ENCODE measurements at regions not wholly inside any gene's neighbourhood (a gene's known extent, or its start where the extent isn't known, plus 50 kb on each side); places are given as distances from the start of the nearest gene placed in this dataset.

- DNase-seq (ENCODE audit: low spot score): no peak
Measured at GRCh38 chr2:59974051-59974766, 579.2 kb downstream of the BCL11A start.

DNA sequence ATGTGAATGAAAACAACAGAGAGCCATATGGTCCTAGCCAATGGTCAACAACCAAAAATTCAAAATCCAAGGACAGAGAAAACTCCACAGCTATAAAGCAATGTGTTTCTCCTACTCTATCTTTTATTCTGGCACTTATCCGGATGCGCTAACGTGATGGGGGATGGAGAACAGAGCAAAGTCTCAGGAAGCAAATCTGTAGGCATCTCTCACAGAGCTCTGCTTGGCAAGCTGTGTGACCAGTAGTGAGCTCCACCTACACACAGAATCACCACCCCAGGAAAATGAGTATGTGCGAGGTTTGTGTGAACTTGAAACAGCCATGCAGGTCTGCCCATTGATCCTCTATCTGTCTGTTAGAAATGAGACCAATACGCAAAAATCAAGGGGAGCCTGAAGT, 584.3 kb downstream of the BCL11A start:
- no peak for DNase-seq (ENCODE audit: low spot score)

GRCh38 chr2:59968441-59968840, 585.0 kb downstream of the BCL11A start:
- no peak for DNase-seq (ENCODE audit: low spot score)

DNA sequence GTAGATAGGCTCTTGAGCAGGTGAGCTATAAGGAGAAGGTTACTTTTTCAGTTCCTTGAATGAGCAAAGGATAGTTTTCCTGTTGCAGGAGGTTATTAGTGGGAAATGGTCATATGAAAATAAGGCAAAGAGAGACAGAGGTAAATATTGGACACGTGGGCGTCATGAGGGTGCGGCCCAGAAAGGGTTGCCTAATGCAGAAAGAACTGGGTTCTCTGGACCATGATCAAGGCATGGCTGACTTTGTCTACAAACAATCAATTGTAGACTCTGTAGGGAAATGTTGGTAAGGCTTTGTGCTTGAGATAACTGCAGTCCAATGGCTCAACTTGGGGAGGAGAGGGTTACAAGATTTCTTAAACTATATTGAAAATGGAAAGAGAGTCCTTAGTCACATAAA, 585.8 kb downstream of the BCL11A start:
- no peak for DNase-seq (ENCODE audit: low spot score)

- DNase-seq (ENCODE audit: low spot score): no peak
Measured at GRCh38 chr2:59963157-59963556, 590.3 kb downstream of the BCL11A start.

- no peak for DNase-seq (ENCODE audit: low spot score)
Measured at GRCh38 chr2:59961746-59962145, 591.7 kb downstream of the BCL11A start.

DNA sequence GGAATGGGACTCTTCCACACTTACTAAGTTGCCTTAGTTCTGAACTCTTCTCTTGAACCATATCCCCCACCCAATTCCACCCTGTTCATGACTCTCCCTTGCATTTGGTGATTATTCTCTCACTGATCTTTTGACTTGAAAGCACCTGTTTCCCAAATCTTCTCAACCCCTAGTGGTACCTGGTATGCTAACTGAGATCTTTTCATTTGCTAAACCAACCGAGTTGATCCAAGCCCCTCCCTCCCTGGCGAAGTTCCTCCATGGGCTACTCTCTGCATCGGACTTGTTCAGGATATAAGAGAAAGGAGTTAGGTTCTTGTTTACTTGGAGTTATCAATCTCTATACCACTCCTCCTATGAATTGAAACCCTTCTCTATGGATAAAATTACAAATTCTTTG, 593.5 kb downstream of the BCL11A start:
- DNase-seq (ENCODE audit: low spot score): peak; percentile 41

DNA sequence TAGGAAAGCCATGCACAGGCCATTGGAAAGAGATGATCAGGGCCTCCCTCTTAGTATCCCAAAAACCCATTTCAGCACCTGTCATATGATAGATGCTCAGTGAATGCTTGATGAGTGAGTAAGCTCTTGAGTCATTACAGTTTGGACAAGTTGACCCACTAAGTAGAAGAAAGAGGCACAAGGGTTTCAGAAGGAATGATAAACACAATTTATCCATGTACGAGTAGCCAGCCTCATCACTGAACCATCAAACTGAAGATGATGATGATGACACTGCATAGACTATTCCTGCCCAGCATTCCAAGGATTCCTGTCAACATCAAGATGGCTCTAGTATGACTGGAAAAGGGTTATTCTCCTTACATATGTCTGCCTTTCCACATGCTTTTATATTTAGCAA, 596.0 kb downstream of the BCL11A start:
- no peak for DNase-seq (ENCODE audit: low spot score)

GRCh38 chr2:59956981-59957380, 596.5 kb downstream of the BCL11A start:
- no peak for DNase-seq (ENCODE audit: low spot score)

- no peak for DNase-seq (ENCODE audit: low spot score)
Measured at GRCh38 chr2:59947917-59948541, 605.4 kb downstream of the BCL11A start.

DNA sequence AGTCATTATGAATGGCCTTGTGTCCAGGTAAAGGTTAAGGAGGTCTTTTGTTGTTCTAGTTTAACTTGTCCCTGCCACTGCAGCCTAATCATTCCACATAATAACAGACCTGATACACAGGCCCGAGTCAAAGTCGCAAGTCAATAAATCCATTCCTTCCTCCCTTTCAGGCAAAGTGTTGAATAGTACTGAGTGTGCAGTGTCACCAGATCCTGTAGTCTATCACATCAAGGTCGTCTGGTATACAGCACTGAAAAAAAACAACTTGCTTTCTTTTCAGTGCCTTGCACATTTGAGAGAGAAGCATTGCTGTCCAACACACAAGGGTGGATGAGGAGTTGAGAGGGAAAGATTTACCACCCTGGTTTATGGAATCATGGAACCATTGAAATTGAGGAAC, 606.2 kb downstream of the BCL11A start:
- no peak for DNase-seq (ENCODE audit: low spot score)

DNA sequence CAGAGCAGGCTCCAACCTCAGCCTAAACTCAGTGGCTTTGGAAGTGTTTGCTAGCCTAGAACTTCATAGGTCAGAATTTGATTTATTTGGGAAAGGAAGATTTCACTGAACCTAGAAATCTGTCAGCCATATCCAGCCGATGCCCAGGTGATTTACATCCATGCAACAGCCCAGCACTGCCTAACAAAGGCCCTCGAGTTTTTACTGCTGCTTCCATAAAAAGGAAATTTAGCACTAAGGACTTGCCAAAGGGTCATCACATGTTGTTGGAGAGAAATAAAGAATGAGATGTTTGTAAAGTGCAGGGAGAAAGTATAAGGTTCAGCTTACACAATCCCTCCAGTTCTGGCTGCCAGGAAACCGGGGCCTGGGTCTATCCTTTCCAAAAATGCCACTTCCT, 614.2 kb downstream of the BCL11A start:
- DNase-seq (ENCODE audit: low spot score): no peak

GRCh38 chr2:59938181-59938580, 615.3 kb downstream of the BCL11A start:
- no peak for DNase-seq (ENCODE audit: low spot score)

- DNase-seq (ENCODE audit: low spot score): no peak
Measured at GRCh38 chr2:59936048-59936447, 617.4 kb downstream of the BCL11A start.

- peak; percentile 14 for DNase-seq (ENCODE audit: low spot score)
Measured at GRCh38 chr2:59935005-59935404, 618.4 kb downstream of the BCL11A start.

DNA sequence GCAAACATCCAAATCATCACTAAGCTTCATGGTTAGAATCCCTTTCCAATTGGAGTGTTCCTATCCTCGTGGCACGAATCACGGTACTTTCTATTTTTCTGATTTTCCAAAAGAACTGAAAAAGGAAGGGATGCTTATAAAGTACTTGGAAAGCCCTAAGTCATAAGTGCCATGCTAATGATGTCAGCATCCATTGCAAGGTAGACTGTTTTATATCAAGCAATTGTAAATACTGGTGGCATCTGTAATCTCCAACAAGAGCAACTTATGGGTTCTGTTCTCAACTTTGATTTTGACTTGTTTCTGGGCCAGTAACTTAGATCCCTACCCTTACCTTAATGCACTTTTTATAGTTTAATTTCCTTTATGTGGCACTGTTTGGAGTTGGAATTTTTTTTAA, 619.5 kb downstream of the BCL11A start:
- no peak for DNase-seq (ENCODE audit: low spot score)

GRCh38 chr2:59932341-59932740, 621.1 kb downstream of the BCL11A start:
- DNase-seq (ENCODE audit: low spot score): peak; percentile 46

GRCh38 chr2:59930430-59930829, 623.0 kb downstream of the BCL11A start:
- DNase-seq (ENCODE audit: low spot score): no peak

DNA sequence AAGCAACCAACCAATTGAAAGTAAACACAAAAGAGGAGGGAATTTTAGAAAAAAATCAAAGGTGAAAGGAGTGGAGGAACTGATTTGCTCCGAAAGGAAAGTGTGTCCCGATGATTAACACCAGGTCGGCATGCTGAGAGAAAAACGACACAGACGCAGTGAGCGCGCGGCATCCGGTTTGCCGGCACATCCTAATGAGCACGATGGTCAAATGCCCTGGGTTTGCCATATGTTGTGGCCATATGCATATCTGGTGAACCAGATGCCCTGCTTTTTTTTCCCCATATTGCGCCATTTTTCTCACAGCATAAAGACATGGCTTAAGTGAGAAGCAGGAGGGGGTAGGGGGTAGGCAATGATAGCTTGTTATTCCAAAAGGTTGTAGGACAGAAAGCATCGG, 626.7 kb downstream of the BCL11A start:
- DNase-seq (ENCODE audit: low spot score): no peak

GRCh38 chr2:59925321-59925720, 628.1 kb downstream of the BCL11A start:
- DNase-seq (ENCODE audit: low spot score): no peak

DNA sequence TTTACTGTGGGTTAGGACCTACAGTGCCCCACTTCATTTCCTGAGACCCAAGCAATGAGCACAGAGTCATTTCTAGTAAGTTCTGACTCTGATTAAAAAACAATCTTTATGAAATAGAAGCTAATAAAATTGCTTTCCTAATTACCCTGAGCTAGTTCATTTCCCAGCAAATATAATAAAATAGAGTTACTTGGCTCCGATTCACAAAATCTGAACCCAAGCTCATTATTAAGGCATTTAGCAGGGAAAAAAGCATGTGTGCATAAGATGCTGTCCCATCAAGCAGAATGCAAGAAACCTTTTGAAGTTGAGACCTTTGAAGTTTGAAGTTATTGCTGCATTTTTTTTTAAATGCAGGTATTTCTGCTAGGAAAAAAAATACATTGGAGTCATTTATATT, 629.1 kb downstream of the BCL11A start:
- no peak for DNase-seq (ENCODE audit: low spot score)

DNA sequence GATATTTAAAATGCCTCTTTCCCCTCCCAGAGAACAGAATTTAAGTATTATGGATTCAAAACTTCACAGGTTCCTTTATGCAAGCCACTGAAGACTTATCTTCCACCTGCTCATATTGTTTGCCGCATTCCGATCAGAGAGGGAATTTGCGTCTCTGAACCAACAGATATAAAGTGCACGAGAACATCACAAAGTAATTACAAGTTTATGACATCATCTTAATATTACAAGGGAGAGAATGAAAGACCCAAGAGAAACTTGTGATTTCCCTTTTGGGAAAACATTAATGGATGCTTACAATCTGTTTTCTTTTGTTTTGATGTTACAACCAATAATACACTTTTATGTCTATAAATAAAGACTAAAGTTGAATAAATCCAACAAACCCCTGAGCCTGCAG, 631.0 kb downstream of the BCL11A start:
- DNase-seq (ENCODE audit: low spot score): no peak

DNA sequence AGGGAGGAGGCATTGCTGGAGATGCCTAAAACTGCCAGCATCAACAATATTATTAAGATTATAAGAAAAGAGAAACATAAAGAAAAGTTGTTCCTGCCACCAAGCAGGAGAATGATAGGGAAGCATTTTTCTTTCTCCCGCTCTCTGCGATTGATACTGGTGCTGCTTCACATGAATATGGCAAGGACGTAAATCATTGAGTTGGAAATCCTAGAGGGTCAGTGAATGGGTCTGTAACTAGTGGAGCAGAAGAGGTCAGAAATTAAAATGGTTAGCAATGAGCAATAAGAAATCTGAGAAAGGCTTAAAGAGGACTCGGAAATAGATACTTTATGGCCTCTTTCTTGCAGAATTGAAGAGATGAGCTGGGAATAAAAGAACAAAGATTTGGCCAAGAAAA, 631.7 kb downstream of the BCL11A start:
- no peak for DNase-seq (ENCODE audit: low spot score)

DNA sequence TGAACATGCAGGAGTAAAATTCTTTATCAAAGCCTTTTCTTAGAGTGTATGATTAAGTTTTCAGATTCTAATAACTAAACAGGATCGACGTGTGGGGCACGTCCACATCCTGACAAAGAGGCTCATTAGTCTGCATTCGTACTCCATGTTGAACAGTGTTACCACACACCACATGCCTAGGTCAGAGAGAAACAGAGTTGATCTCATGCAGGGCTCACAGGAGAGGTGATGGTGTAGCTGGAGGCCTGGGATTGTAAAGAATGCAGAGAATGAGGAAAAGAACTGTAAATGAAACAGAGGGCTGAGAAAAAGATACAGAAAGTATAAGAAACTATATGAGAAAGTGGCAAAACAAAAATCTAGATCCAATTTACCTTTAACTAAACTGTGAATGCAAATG, 632.5 kb downstream of the BCL11A start:
- no peak for DNase-seq (ENCODE audit: low spot score)

All from iPS-NIHi11 (cell line).